BLaER1 treated with 17β-estradiol and CSF1 and Interleukin-3, amounts not matched to agents 10 nM and 100 nM (cell line): ENCODE measurements at regions not wholly inside any gene's neighbourhood (a gene's known extent, or its start where the extent isn't known, plus 50 kb on each side); places are given as distances from the start of the nearest gene placed in this dataset.

ENCODE experiments used
- H3K27ac ChIP-seq, 11 experiments: shearing (Covaris generic); formaldehyde crosslinking; 2 replicates each; pipeline ENCODE4 v1.8.1; 2022
- H3K27me3 ChIP-seq, 11 experiments: shearing (Covaris generic); formaldehyde crosslinking; 2 replicates each; pipeline ENCODE4 v1.8.1; 2022
- H3K36me3 ChIP-seq, 11 experiments: shearing (Covaris generic); formaldehyde crosslinking; 2 replicates each; pipeline ENCODE4 v1.8.1; 2022
- H3K4me1 ChIP-seq, 10 experiments: shearing (Covaris generic); formaldehyde crosslinking; 2 replicates each; pipeline ENCODE4 v1.8.1; 2022
- H3K4me2 ChIP-seq, 11 experiments: shearing (Covaris generic); formaldehyde crosslinking; 2 replicates each; pipeline ENCODE4 v1.8.1; 2022
- H3K4me3 ChIP-seq, 10 experiments: shearing (Covaris generic); formaldehyde crosslinking; 2 replicates each; pipeline ENCODE4 v1.8.1; 2022
- H3K9ac ChIP-seq, 11 experiments: shearing (Covaris generic); formaldehyde crosslinking; 2 replicates each; pipeline ENCODE4 v1.8.1; 2022
- H3K9me3 ChIP-seq, 11 experiments: shearing (Covaris generic); formaldehyde crosslinking; replicated peaks in 1 of 11; 2 replicates each; pipeline ENCODE4 v1.8.1; 2022
- H4K20me1 ChIP-seq, 11 experiments: shearing (Covaris generic); formaldehyde crosslinking; 2 replicates each; pipeline ENCODE4 v1.8.1; 2022
- Cebpa-rat ChIP-seq, 11 experiments: shearing (Covaris generic); IDR thresholded peaks; 2 replicates each; pipeline ENCODE4 v1.8.1; 2022

- TF ChIP-seq Cebpa-rat (IDR thresholded peaks at IDR 0.05) = no peak
- no peaks in the 10 kb centered on the region for H3K27me3 ChIP-seq
- no peaks in the 10 kb centered on the region for H3K36me3 ChIP-seq
- peaks cover 0 to 14% (median 6%) of the 10 kb centered on the region in 11 experiments; a peak in 11 of 22 replicates for H3K9me3 ChIP-seq
- no peak overlapping the region for H3K4me3 ChIP-seq
- peaks cover 0 to 5% (median 0%) of the 10 kb centered on the region in 10 experiments; a peak in 2 of 20 replicates for H3K4me1 ChIP-seq
- H3K4me2 ChIP-seq = no peak overlapping the region
- no peaks in the 10 kb centered on the region for H4K20me1 ChIP-seq
- no peak overlapping the region for H3K9ac ChIP-seq
- no peak overlapping the region for H3K27ac ChIP-seq
These were observed 147.8 kb upstream of the TGFBR2 start for GRCh38 chr3:30458376-30459171.

- peaks cover 4 to 27% (median 14%) of the 10 kb centered on the region in 11 experiments; a peak in 18 of 22 replicates for H3K9me3 ChIP-seq
- no peak overlapping the region for H3K27ac ChIP-seq
- TF ChIP-seq Cebpa-rat (IDR thresholded peaks at IDR 0.05) = no peak
- no peaks in the 10 kb centered on the region for H3K27me3 ChIP-seq
- H3K9ac ChIP-seq = no peak overlapping the region
- no peaks in the 10 kb centered on the region for H3K4me1 ChIP-seq
- no peak overlapping the region for H3K4me2 ChIP-seq
- H3K36me3 ChIP-seq = no peaks in the 10 kb centered on the region
- H4K20me1 ChIP-seq = no peaks in the 10 kb centered on the region
- no peak overlapping the region for H3K4me3 ChIP-seq
These were observed 145.1 kb upstream of the TGFBR2 start for GRCh38 chr3:30461311-30461710.

GRCh38 chr3:30462721-30463470, 143.5 kb upstream of the TGFBR2 start:
- no peaks in the 10 kb centered on the region for H3K36me3 ChIP-seq
- no peak overlapping the region for H3K27ac ChIP-seq
- no peak overlapping the region for H3K4me3 ChIP-seq
- no peak overlapping the region for H3K4me2 ChIP-seq
- H3K9me3 ChIP-seq = peaks cover 4 to 29% (median 15%) of the 10 kb centered on the region in 11 experiments; a peak in 18 of 22 replicates
- H3K4me1 ChIP-seq = no peaks in the 10 kb centered on the region
- no peaks in the 10 kb centered on the region for H4K20me1 ChIP-seq
- H3K27me3 ChIP-seq = no peaks in the 10 kb centered on the region
- H3K9ac ChIP-seq = no peak overlapping the region
- TF ChIP-seq Cebpa-rat (IDR thresholded peaks at IDR 0.05) = no peak

GRCh38 chr3:30464381-30464780, 142.0 kb upstream of the TGFBR2 start:
- TF ChIP-seq Cebpa-rat (IDR thresholded peaks at IDR 0.05) = no peak
- Histone ChIP-seq H3K4me2 (no peak overlapping the region), H3K4me1 (no peaks in the 10 kb centered on the region), H3K27ac (no peak overlapping the region), H3K9ac (no peak overlapping the region), H3K36me3 (no peaks in the 10 kb centered on the region), H3K27me3 (no peaks in the 10 kb centered on the region), H3K4me3 (no peak overlapping the region), H3K9me3 (peaks cover 4 to 26% (median 15%) of the 10 kb centered on the region in 11 experiments; a peak in 18 of 22 replicates), H4K20me1 (no peaks in the 10 kb centered on the region)

GRCh38 chr3:30465454-30465853, 140.9 kb upstream of the TGFBR2 start:
- Histone ChIP-seq H3K4me1 (no peaks in the 10 kb centered on the region), H3K27me3 (no peaks in the 10 kb centered on the region), H3K27ac (no peak overlapping the region), H3K36me3 (no peaks in the 10 kb centered on the region), H3K9ac (no peak overlapping the region), H3K4me2 (no peak overlapping the region), H4K20me1 (no peaks in the 10 kb centered on the region), H3K9me3 (peaks cover 0 to 15% (median 10%) of the 10 kb centered on the region in 11 experiments; a peak in 16 of 22 replicates), H3K4me3 (no peak overlapping the region)
- no peak for TF ChIP-seq Cebpa-rat (IDR thresholded peaks at IDR 0.05)

GRCh38 chr3:30467596-30468238, 138.7 kb upstream of the TGFBR2 start:
- Histone ChIP-seq H3K4me1 (peaks cover 0 to 3% (median 0%) of the 10 kb centered on the region in 10 experiments; a peak in 3 of 20 replicates), H3K27me3 (no peaks in the 10 kb centered on the region), H3K4me2 (no peak overlapping the region), H3K27ac (no peak overlapping the region), H3K36me3 (no peaks in the 10 kb centered on the region), H4K20me1 (no peaks in the 10 kb centered on the region), H3K4me3 (no peak overlapping the region), H3K9me3 (peaks cover 0 to 15% (median 10%) of the 10 kb centered on the region in 11 experiments; a peak in 16 of 22 replicates), H3K9ac (no peak overlapping the region)
- no peak for TF ChIP-seq Cebpa-rat (IDR thresholded peaks at IDR 0.05)

GRCh38 chr3:30469133-30469532, 137.3 kb upstream of the TGFBR2 start:
- peaks cover 0 to 17% (median 0%) of the 10 kb centered on the region in 10 experiments; a peak in 7 of 20 replicates for H3K4me1 ChIP-seq
- H3K4me3 ChIP-seq = no peak overlapping the region
- H3K9ac ChIP-seq = no peak overlapping the region
- H3K9me3 ChIP-seq = peaks cover 7 to 24% (median 11%) of the 10 kb centered on the region in 11 experiments; a peak in 17 of 22 replicates
- no peaks in the 10 kb centered on the region for H3K27me3 ChIP-seq
- no peak overlapping the region for H3K4me2 ChIP-seq
- H4K20me1 ChIP-seq = no peaks in the 10 kb centered on the region
- TF ChIP-seq Cebpa-rat (IDR thresholded peaks at IDR 0.05) = no peak
- H3K36me3 ChIP-seq = no peaks in the 10 kb centered on the region
- H3K27ac ChIP-seq = no peak overlapping the region

GRCh38 chr3:30470496-30470895, 135.9 kb upstream of the TGFBR2 start:
- Histone ChIP-seq H3K9me3 (peaks cover under 1 to 19% (median 8%) of the 10 kb centered on the region in 11 experiments; a peak in 15 of 22 replicates), H3K4me2 (no peak overlapping the region), H3K36me3 (no peaks in the 10 kb centered on the region), H3K4me1 (peaks cover 0 to 30% (median 0%) of the 10 kb centered on the region in 10 experiments; a peak in 7 of 20 replicates), H3K27me3 (no peaks in the 10 kb centered on the region), H4K20me1 (no peaks in the 10 kb centered on the region), H3K4me3 (no peak overlapping the region), H3K9ac (no peak overlapping the region), H3K27ac (no peak overlapping the region)
- TF ChIP-seq Cebpa-rat (IDR thresholded peaks at IDR 0.05) = no peak

- H3K4me1 ChIP-seq = peaks cover 0 to 36% (median 0%) of the 10 kb centered on the region in 10 experiments; a peak in 7 of 20 replicates
- H3K9me3 ChIP-seq = peaks cover 0 to 13% (median 4%) of the 10 kb centered on the region in 11 experiments; a peak in 7 of 22 replicates
- no peak for TF ChIP-seq Cebpa-rat (IDR thresholded peaks at IDR 0.05)
- no peak overlapping the region for H3K9ac ChIP-seq
- no peak overlapping the region for H3K4me3 ChIP-seq
- no peaks in the 10 kb centered on the region for H4K20me1 ChIP-seq
- no peak overlapping the region for H3K27ac ChIP-seq
- H3K27me3 ChIP-seq = no peaks in the 10 kb centered on the region
- H3K36me3 ChIP-seq = no peaks in the 10 kb centered on the region
- no peak overlapping the region for H3K4me2 ChIP-seq
These were observed 135.3 kb upstream of the TGFBR2 start for GRCh38 chr3:30471066-30471465.
